NCI-H146 treated with DMSO at 0.1 percent for 48 hours (cell line): ENCODE measurements at regions not wholly inside any gene's neighbourhood (a gene's known extent, or its start where the extent isn't known, plus 50 kb on each side); places are given as distances from the start of the nearest gene placed in this dataset.
"Not testable (repeated sequence)": the region's sequence is repeated elsewhere in the genome, so short reads cannot be mapped to it uniquely, and the experiment has no call there.

Experiments used
- DNase-seq: peaks from one replicate; lab custom pipeline; 2025; ENCODE audit not compliant: unreplicated experiment; lab: John Stamatoyannopoulos, UW

DNA sequence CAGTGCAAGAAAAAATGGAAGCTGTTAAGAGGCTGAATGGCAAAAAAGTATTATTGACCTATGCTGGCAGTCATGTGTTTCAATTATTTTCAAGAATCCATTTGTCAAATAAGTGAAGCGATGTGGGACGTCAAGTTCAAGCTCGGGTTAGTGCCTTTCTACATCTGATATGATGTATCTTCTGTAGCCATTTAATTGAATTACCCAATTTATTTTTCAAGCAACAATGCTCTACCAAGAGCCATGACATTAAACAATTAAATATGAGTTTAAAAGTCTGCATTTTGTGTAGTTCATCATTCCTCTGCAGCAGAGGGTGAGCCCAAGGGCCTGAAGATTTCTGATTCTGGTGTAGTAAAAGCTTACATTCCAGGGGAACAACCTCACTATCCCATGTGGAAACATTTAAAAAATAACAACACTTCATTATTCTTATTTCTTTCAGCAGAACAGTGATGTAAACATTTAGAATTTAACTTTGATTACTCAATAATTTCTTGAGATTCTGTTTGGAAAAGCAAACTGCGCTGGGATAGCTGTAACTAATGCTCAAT lies 619.7 kb upstream of the ARRDC3 start:
- no peak for DNase-seq

- no peak for DNase-seq
These were observed 615.7 kb upstream of the ARRDC3 start for GRCh38 chr5:91998774-91999173.

DNA sequence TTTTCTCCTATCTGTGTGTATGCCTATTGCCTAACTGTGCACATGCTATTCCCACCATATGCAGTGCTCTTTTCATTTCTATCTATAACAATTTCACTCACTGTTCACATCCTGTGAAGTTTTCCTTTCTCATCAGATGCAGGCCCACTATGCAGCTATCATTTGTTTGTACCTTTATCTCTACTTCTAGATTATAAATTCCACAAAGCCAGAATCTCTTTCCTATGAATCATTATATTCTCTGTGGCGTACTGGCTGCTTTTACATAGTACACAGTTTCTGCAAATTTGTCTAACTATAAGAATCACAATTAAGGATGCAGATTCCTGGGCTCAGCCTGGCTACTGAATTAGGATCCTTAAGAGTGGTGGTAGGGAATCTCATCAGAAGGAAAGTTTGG lies 600.8 kb upstream of the ARRDC3 start:
- DNase-seq: no peak

- DNase-seq: no peak
These were observed 595.2 kb upstream of the ARRDC3 start for GRCh38 chr5:91978221-91978882.

DNA sequence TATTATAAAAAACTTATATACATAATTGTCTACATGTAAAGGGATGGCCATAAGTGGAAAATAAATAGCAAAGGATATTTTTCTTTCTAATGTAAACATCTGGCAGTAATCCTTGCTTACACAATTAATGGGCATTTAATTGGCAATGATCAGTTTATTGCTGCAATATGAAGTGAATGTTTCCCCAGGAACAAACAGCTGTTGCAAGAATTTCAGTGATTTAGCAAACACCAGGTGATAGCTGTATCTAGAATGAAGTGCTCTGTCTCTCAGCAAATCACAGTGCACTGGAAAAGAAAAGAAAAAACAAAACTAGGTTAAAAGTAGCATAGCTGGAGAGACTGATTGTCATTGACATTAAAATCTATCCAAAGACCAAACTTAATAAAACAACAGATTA lies 594.5 kb upstream of the ARRDC3 start:
- peak; percentile 10 for DNase-seq

DNA sequence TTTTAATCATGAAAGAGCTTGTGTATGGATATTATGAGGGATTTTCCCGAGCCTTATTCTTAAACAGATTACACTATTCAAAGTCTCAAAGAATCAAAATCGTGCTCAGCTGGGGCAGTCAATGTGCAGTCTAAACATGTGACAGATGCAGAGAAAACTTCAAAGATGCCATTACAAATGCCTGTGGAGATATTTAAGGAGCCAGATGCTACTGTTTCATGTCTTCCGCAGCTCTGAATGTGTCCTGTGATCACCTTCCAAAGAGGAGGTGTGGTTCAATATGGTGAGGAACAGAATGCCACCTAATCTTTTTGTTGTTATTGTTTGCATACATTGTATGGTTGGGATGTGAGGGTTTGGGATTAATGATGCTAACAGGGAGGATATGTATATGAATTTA lies 593.3 kb upstream of the ARRDC3 start:
- no peak for DNase-seq

- no peak for DNase-seq
These were observed 580.0 kb upstream of the ARRDC3 start for GRCh38 chr5:91963166-91963565.

GRCh38 chr5:91957666-91958065 lies 574.5 kb upstream of the ARRDC3 start:
- DNase-seq: no peak

- no peak for DNase-seq
These were observed 573.6 kb upstream of the ARRDC3 start for GRCh38 chr5:91956738-91957137.

DNA sequence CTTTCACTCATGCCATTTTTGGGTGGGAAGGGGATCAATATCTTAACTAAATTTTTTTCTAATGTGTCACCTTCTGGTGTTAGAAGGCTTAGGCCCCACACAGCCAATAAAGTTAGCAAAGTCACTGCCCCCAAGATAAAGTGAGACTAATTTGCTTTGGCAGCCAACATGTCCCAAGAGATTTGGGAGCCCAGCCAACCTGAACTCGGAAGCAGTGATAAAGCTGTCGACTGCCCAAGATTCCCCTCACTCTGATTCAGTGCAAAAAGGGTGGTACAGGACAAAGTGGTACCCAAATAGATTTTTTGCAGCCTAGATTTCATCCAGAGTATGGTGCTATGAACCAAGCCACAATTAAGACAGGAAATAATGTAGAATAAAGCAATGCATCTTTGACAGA lies 572.5 kb upstream of the ARRDC3 start:
- DNase-seq: no peak

GRCh38 chr5:91954136-91954535 lies 571.0 kb upstream of the ARRDC3 start:
- DNase-seq: no peak

DNA sequence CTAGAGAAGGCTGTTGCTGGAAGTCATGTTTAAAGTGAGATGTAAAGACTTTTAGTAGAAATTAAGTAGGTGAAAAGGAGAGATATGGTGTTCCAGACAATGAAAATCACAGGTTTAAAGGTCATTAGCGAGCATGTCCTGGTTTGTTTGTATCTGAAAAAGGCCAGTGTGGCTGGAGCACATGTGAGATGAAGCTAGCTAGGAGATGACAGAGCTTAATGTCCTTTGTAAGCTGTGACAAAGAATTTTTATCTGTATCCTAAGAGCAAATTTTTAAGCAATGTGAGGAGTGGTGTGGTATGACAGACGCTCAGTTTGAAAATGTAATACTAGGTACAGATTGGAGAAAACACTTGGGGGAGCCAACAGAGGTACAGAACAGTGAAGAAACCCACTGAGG lies 567.2 kb upstream of the ARRDC3 start:
- DNase-seq: no peak

DNA sequence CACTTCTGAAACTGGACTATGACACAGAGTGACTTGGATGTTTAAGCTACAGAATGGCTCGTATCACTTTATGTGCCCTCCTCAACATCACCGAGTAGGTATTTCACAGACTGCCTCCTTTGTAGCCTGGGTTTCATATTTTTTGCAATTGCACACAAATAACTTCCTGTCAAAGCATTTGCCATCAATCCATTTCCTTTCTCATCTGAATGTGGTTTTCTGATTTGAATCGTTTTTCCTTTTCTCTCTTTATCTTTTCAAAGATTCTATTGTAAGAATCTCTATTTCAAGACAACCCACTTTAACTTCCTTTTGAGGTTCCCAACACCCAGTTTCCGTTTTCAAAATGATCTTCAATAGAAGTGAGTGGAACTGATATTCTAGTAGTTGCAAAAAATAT lies 563.8 kb upstream of the ARRDC3 start:
- DNase-seq: no peak

DNA sequence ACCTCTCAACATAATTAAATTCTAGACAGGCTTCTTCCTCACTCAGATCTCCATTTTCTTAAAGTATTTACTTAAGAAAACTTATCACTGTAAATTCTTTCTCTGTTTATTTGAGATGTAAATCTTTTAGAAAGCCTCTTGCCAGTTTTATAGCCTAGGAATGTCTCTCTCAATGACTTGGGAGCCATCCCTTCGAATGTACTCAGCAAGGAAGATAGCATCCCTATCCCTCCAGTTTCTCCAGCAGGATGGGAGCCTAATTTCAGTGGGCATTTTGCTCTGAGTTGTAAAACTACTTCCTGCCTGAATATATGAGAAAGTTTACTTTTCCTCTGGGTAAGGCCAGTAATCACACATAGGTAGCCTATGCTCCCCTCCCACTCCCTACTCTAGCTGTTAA lies 558.5 kb upstream of the ARRDC3 start:
- no peak for DNase-seq

DNA sequence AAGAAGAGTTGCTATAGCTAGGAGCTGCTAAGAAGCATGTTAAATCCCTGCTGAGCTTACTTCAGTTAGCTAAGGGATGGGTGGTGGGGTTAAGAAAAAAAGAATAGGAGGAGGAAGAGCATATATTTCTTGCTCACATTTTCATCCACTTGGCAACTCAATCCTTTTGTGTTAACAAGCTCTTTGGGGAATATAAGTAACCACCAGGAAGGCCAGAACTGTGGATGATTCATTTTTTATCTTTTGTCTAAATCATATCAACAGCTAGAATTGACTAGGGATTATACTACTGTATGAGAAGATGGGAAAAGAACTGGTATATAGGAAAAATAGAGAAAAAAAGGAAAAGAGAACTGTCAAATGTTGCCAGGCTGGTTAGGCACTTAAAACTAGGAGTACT lies 555.3 kb upstream of the ARRDC3 start:
- DNase-seq: no peak

DNA sequence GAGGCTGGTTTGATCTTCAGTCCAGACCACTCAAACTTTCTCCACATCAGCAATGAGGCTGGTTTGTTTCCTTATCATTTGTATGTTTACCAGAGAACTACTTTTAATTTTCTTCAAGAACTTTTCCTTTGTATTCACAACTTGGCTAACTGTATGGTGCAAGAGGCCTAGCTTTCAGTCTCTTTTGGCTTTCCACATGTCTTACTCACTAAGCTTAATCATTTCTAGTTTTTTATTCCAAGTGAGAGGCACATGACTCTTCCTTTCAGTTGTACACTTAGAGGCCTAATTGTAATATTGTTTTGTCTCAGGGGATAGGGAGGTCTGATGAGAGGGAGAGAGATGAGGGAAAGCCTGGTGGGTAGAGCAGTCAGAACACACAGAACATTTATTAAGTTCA lies 554.0 kb upstream of the ARRDC3 start:
- DNase-seq: no peak

GRCh38 chr5:91929522-91929817 lies 546.4 kb upstream of the ARRDC3 start:
- no peak for DNase-seq

- peak; percentile 17 for DNase-seq
These were observed 545.8 kb upstream of the ARRDC3 start for GRCh38 chr5:91928754-91929521.

GRCh38 chr5:91927439-91927838 lies 544.3 kb upstream of the ARRDC3 start:
- no peak for DNase-seq

DNA sequence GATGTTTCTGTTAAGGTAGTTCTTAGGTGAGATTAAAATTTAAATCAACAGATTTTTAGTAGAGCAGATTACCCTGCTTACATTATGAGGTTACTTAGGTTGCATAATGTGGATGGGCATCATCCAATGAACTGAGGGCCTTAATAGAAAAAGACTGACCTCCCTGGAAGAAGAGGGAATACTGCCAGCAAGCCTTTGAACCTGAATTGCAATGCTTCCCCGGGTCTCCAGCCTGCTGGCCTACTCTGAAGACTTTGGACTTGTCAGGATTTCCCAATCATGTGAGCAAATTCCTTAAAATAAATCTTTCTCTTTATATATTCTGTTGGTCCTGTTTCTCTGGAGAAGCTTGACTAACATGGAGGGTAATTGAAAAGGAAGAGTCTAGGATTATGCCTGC lies 542.1 kb upstream of the ARRDC3 start:
- no peak for DNase-seq

GRCh38 chr5:91917037-91917814 lies 534.1 kb upstream of the ARRDC3 start:
- not testable (repeated sequence) for DNase-seq

GRCh38 chr5:91910655-91911054 lies 527.5 kb upstream of the ARRDC3 start:
- no peak for DNase-seq
